Stimulated activated CD4-positive, alpha-beta T cell treated with anti-CD3 and anti-CD28 coated beads, TNF-alpha, amount 100 ng/mL, for 24 hours (primary cell): ENCODE measurements at regions not wholly inside any gene's neighbourhood (a gene's known extent, or its start where the extent isn't known, plus 50 kb on each side); places are given as distances from the start of the nearest gene placed in this dataset.

Experiments
- DNase-seq, 3 experiments: peaks; one replicate each; pipeline ENCODE4 v3.0.0-alpha.2; 2020; ENCODE audit warnings: low read depth in 3 of 3

GRCh38 chr11:37076866-37077265, 478.8 kb upstream of the RAG2 start:
- DNase-seq, result no peak

DNA sequence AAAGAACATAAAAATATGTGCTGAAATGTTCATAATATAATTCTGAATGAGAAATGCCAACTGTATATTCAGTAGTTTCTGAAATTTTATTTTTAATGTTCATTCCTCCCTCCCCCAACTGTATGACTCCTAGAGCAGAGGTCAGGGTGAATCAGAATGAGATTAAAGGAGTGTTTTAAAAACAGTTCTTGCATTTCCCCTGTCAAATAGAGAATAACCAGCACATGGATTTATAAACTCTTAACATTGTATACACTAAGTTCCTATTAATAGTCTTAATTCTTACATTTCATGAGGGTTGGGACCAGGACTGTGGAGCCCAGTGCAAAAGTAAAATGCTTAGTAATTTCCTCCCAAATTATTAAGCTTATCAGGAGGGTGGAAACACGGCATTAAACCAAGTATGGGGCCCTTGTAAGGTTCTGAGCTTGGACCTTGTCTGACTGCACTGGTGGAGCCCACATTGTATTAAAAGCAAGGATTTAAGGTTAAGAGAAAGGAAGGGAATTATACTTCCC, 474.6 kb upstream of the RAG2 start:
- no peak for DNase-seq

GRCh38 chr11:37050311-37050710, 452.3 kb upstream of the RAG2 start:
- no peak for DNase-seq

DNA sequence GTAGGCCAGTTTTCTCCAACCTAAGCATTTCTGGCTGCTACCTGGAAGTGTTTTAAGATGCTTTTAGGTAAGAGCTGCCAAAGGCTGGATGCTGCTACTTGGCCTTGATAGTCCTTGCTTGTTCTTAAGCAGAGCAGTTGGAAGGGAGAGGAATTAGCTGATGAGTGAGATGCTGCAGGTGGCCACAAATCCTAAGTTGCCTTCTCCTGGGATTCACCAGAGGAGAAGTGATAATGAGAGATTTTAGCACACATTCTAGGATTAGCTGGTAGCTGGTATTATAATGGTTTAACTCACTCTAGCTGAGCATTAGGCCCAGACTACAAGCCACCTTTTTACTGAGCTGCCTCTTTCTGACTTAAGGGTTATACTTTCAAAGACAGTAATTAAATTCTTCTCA, 442.9 kb upstream of the RAG2 start:
- DNase-seq, result no peak

DNA sequence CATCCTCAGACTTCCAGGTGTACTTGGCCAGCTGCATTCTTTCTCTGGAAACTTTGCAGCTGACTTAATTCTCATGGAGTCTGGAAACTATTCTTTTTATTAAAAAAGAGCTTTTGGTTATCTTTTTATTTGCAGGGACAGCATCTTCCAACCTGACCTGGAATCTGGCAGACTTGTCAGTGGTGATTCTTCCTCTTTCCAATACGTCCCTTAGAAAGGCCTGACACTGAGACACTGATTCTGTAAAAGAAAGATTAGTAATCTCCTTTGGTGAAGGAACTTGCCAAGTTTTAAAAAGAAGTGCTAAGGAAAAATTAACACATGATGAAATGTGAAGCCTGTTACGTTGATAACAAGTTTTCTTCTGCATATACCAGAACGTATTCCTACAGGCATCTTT, 440.9 kb upstream of the RAG2 start:
- no peak for DNase-seq

GRCh38 chr11:37026741-37027140, 428.7 kb upstream of the RAG2 start:
- no peak for DNase-seq

GRCh38 chr11:37026326-37026725, 428.3 kb upstream of the RAG2 start:
- no peak for DNase-seq

DNA sequence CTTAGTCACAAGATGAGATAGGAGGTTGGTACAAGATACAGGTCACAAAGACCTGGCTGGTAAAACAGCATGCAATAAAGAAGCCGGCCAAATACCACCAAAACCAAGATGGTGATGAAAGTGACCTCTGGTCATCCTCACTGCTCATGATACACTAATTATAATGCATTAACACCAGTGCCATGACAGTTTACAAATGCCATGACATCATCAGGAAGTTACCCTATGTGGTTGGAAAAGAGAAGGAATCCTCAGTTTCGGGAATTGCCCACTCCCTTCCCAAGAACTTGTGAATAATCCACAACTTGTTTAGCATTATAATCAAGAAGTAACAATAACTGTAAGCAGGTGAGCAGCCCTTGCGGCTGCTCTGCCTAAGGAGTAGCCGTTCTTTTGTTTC, 408.5 kb upstream of the RAG2 start:
- DNase-seq, result no peak

DNA sequence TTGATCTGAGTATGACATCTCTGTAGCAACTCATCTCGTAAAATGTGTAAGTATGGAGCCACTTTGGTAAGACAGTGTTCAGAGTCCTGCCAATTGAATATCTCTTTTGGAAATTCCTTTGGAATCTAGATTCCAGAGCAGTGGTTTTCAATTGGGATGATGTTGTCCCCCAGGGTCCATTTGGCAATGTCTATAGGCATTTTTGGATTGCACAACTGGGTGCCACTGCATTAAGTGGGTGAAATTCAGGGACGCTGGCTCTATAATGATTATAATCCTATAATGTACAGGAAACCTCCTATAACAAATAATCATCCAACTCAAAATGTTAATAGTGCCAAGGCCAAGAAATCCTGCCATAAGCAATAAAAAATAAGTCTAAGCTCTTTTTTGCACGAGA, 404.8 kb upstream of the RAG2 start:
- no peak for DNase-seq

DNA sequence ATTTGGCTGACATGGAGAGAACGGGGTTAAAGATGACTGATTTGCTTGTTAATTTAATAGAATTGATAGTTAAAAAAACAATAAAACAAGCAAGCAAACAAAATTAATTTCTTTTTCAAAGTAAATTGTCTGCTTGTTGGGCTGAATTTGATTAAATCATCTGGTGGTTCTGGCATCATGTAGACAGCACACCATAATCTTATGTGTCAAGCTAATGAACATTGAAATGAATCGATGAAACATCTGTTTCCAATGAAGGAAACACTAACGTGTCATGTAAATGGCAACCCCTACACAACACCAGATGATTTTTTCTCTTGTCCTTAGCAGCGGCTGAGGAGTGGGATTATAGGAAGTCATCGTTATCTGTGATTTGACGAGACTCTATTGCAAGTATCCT, 399.6 kb upstream of the RAG2 start:
- no peak for DNase-seq

DNA sequence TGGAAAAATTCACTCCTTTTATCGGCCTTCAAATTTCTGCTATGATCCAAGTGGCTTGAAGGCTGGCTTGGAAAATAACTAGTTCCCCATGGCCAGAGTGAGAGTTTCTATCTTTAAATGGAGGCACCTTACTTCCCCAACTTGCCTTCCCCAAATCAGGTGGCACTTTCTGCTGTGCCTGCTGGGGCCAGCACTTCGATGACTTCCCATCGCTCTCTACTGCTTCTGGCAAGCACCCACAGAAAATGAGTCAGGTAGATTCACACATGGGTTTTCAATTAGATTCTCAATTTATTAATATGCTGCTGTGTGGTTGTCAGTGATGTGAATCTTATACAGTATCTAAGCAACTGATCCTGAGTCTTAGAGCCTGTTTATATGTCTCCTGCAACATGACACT, 398.8 kb upstream of the RAG2 start:
- no peak for DNase-seq

DNA sequence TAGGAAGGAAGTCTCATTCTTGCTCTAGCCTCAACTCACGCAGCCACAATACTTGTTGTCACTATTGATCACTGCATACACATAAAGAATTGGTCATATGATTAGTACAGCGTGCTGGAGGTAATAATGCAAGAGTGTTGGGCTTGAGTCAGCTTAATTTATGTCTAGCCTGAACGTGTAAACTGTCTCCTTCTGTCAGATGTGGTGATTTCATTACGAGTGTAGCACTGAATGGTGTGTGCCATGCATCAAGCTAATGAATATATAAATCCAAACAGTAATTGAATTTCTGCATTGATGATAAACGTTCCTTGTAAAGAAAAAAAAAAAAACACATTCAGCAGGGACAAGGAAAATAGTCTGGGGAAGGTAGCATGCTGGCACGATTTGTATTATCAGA, 396.2 kb upstream of the RAG2 start:
- no peak for DNase-seq

DNA sequence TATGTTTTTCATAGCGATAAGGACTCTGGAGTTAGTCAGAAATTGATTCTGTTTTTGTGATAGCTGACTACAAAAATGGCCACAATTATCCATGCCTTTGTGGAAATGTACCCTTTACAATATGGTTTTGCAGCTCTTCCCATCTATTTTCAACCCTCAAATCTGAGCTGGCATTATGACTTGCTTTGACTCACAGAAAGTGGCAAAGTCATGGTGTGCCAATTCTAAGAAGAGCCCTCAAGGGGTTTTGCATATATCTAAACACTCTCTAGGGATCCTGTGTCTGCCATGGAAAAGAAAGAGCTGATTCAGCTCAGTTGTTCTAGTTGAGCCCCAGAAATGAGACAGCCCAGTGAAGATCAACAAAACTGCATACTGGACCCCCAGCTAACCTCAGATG, 390.5 kb upstream of the RAG2 start:
- DNase-seq, result no peak

DNA sequence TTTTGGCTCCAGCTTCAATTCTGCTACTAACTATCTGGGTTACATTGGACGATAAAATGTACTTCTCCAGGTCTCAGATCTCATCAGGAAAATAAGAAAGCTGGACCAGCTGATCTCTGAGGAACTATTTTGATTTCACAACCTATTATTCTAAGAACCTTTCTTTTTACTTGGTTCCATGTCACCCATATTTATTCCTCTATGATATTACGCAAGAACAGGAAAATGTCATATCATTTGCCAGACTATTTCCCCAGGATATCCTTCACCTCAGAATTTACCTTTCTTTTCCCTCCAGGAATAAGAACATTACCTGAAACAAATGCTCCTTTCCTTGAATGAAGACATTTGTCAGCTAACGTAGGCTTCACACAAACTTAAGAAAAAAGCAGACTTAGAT, 387.5 kb upstream of the RAG2 start:
- DNase-seq, result no peak

GRCh38 chr11:36976741-36977140, 378.7 kb upstream of the RAG2 start:
- DNase-seq, result no peak

- no peak for DNase-seq
Observed at GRCh38 chr11:36974771-36975170, 376.7 kb upstream of the RAG2 start.

DNA sequence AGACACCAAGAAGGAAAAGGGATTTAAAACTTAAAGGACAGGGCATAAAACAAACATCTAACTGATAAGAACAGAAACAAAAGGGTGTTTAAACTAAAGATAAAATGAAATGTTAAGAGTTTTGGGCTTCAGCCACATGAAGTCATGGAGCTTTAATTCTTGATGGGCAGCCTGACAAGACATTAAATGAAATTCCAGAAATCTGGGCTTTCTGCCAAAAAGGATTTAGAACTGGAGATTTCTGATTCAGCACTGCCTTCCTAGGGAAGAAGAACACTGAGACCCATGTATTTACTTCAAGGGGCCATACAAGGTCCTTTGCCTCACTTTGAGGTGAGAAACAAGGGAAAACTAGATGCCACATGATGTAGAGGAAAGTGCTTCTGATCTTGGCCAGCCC, 355.9 kb upstream of the RAG2 start:
- DNase-seq, result no peak

DNA sequence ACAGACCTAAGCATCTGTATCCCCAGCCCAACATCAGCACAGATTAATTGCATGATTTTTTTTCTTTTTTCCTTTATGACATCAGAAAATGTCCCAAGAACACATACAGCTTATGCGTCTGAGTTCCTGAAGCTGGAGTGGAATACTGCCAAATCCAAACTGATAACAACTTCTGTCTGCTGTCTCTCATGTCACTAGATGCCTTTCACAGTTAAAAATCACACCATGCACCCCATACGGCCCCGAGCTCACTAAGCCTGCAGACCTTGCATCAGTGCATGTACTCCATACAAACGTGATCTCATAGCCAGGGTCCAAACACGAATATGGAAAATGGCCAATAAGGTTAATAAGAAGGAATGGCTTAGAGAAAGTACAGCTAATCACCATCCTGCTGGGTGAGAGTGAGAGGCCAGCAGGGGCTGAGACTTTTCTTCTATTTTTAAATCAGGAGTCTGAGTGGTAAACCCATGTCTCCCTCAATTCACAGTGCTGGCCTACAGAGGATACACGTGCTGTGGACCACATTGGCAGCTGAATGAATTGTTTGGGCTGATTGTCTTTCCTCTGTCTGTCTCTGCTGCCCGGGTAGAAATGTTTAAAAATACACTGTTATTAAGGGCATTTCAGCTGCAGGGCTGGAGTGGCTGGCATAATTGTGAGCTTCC, 350.6 kb upstream of the RAG2 start:
- DNase-seq, result no peak

DNA sequence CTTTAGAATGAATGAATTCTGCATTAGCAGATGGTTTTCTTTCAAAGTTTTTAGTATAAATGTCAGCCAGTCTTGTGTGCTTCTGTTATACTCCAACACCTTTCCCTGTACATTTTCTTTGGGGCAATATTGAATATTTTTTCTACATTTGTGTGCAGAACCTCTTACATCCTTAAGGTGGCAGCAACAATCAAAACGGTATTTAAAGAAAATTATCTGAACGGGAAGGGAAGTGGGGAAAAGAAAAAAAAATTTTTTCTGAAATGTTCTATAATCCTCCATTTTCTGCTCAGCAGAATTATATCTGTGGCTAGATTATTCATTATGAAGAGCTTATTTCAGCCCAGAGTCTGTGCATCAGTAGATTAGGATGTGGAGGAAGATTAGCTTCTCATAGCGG, 347.3 kb upstream of the RAG2 start:
- DNase-seq, result no peak

DNA sequence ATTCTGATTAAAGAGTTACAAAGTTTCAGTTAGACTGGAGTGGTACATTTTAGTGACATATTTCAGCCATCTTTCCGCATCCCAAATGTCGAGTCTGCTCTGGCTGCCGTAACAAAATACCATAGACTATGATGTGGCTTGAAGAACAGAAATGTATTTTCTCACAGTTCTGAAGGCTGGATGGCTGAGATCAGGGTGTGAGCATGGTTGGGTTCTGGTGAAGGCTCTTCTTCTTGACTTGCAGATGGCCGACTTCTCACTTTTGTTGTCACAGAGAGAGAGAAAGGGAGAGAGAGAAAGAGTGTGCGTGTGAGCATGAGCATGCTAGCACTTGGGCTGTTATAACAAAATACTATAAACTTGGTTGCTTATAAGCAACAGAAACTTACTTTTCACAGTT, 335.4 kb upstream of the RAG2 start:
- no peak for DNase-seq

GRCh38 chr11:36931139-36931538, 333.1 kb upstream of the RAG2 start:
- DNase-seq, result no peak

DNA sequence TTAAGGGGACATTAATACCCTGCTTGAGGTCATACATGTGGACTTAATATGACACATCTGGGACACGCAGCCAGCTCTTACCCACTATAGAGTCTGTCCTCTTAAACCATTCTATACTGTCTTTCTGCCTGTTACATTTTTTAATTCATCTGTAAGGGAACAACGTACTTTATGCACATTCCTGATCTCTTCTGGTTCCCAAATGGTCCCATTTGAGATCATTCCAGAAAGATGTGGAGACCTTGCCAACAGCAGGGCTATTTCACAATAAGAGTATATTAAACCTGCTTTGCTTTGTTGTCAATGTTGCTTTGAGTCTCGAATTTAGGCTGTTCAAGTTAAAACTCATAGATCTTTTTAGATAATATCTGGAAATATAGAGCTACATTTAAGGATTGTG, 332.2 kb upstream of the RAG2 start:
- no peak for DNase-seq

DNA sequence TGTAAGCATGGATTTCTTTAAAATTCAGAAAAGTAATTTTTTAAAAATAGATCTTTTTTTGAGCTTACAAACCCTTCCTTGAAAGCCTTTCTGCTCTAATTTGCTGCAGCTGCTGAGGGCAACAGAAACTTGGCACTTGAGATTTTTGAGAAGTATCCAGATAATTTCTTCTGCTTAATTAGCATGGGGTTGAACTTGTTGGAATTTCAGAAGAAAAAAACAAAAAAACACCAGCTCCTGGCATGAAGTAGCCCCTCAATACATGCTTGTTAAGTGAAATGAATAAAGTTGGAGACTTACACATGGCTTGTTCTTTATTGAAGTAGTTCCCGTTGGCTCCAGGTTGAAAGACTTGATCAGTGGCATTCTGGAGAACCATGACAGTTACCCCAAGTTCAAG, 331.4 kb upstream of the RAG2 start:
- no peak for DNase-seq

- DNase-seq, result no peak
Observed at GRCh38 chr11:36928621-36929020, 330.6 kb upstream of the RAG2 start.
